GM12878 (cell line): ENCODE measurements at regions not wholly inside any gene's neighbourhood (a gene's known extent, or its start where the extent isn't known, plus 50 kb on each side); places are given as distances from the start of the nearest gene placed in this dataset.

ENCODE experiments used
- ATAC-seq: fragments of 200-7000 bp; cut with Tn5 transposase; 3 replicates; pipeline ENCODE4 v1.9.1; 2020; ENCODE audit warnings: mild to moderate bottlenecking, moderate library complexity
- BruUV-seq: library from RNA; stranded (reverse); fragments of 400-500 nt; replicated peaks from 2 replicates; lab custom pipeline; 2021; lab: Mats Ljungman, UMichigan
- CTCF ChIA-PET: fragments of 300-600 bp; sonication (Branson Sonifier 250); formaldehyde crosslinking; extraction: SDS; loops from one replicate; lab custom pipeline; 2021; ENCODE audit warnings: inconsistent platforms; lab: Yijun Ruan, JAX
- POLR2A ChIA-PET: fragments of 350-600 bp; formaldehyde crosslinking; extraction: SDS; loops from one replicate; lab custom pipeline; 2021; ENCODE audit warnings: inconsistent platforms; lab: Charles Lee
- RAD21 ChIA-PET: fragments of 300-600 bp; sonication (Branson Sonifier 250); formaldehyde crosslinking; loops from one replicate; lab custom pipeline; 2023; ENCODE audit warnings: antibody characterized with exemption; ENCODE audit not compliant: unreplicated experiment; lab: Charles Lee
- SMC1A ChIA-PET: fragments of 300-600 bp; sonication (Branson Sonifier 250); formaldehyde crosslinking; loops from one replicate; lab custom pipeline; 2023; ENCODE audit not compliant: unreplicated experiment, uncharacterized antibody; lab: Charles Lee
- DNase-seq: peaks from one replicate; pipeline ENCODE4 v3.0.0-alpha.2; 2011; ENCODE audit warnings: low read depth, low spot score
- FAIRE-seq: peaks from 3 replicates; lab custom pipeline; 2011; peaks lifted over from hg19 to GRCh38; lab: Jason Lieb, UNC
- H2AFZ ChIP-seq: 2 replicates; pipeline ENCODE4 v1.6.0; 2011; ENCODE audit warnings: low read depth, low read length, control low read depth; ENCODE audit not compliant: control insufficient read depth
- H3K27ac ChIP-seq: 2 replicates; pipeline ENCODE4 v1.5.1; 2011; ENCODE audit warnings: control low read depth; ENCODE audit not compliant: control insufficient read depth, insufficient read depth
- H3K27me3 ChIP-seq, 2 experiments: replicated peaks in 1 of 2; 2 replicates each; pipeline versions ENCODE4 v1.6.0 to v1.6.1; 2011; ENCODE audit warnings: low read length in 1 of 2; ENCODE audit not compliant: control insufficient read depth in 2 of 2, insufficient read depth in 2 of 2
- H3K36me3 ChIP-seq, 2 experiments: 2 replicates each; pipeline ENCODE4 v1.5.1; 2011; ENCODE audit warnings: low read length in 1 of 2; ENCODE audit not compliant: control insufficient read depth in 2 of 2, insufficient read depth in 2 of 2
- H3K4me1 ChIP-seq: 2 replicates; pipeline ENCODE4 v1.6.1; 2011; ENCODE audit warnings: mild to moderate bottlenecking, low read length, moderate library complexity, mixed read lengths; ENCODE audit not compliant: control insufficient read depth, insufficient read depth
- H3K4me2 ChIP-seq: 2 replicates; pipeline ENCODE4 v1.6.0; 2011; ENCODE audit warnings: control low read depth; ENCODE audit not compliant: control insufficient read depth, insufficient read depth
- H3K4me3 ChIP-seq: fragments of 200-600 bp; sonication (generic); 2 replicates; pipeline ENCODE4 v1.5.1; 2016
- H3K79me2 ChIP-seq: 2 replicates; pipeline ENCODE4 v1.6.0; 2011; ENCODE audit warnings: low read length; ENCODE audit not compliant: control insufficient read depth, insufficient read depth
- H3K9ac ChIP-seq: 2 replicates; pipeline ENCODE4 v1.8.0; 2011; ENCODE audit warnings: low read length, control low read depth, mixed read lengths; ENCODE audit not compliant: control insufficient read depth, insufficient read depth
- H3K9me3 ChIP-seq: replicated peaks from 3 replicates; pipeline ENCODE4 v1.5.1; 2011; ENCODE audit warnings: mild to moderate bottlenecking, low read length; ENCODE audit not compliant: control insufficient read depth, insufficient read depth
- H4K20me1 ChIP-seq: 2 replicates; pipeline ENCODE4 v1.6.0; 2011; ENCODE audit not compliant: control insufficient read depth, insufficient read depth
- EGR1 ChIP-seq, 2 experiments: IDR thresholded peaks; 1 replicate in 1 of 2; 2 replicates in 1 of 2; pipeline ENCODE4 v1.6.1; 2011 to 2012; ENCODE audit warnings: low read depth in 2 of 2, low read length in 2 of 2, borderline replicate concordance in 1 of 2, mild to moderate bottlenecking in 1 of 2, moderate library complexity in 1 of 2
- EP300 ChIP-seq, 2 experiments: fragments of 150-350 bp in 1 of 2; IDR thresholded peaks; 2 replicates each; pipeline ENCODE4 v1.6.1; 2011 to 2012; ENCODE audit warnings: low read depth in 2 of 2, low read length in 2 of 2, borderline replicate concordance in 1 of 2, improper control_type of control experiment in 1 of 2, inconsistent platforms in 1 of 2; ENCODE audit not compliant: control insufficient read depth in 1 of 2
- IKZF1 ChIP-seq: fragments of 450-650 bp; conservative IDR thresholded peaks from 2 replicates; pipeline ENCODE4 v1.6.1; 2017; ENCODE audit warnings: antibody characterized with exemption, mild to moderate bottlenecking
- LARP7 ChIP-seq: fragments of 450-650 bp; IDR thresholded peaks from 2 replicates; pipeline ENCODE4 v1.6.1; 2017; ENCODE audit warnings: mild to moderate bottlenecking
- MTA3 ChIP-seq: IDR thresholded peaks from 2 replicates; pipeline ENCODE4 v1.6.1; 2012; ENCODE audit warnings: low read length, inconsistent platforms, borderline replicate concordance
- MXI1 ChIP-seq: fragments of 150-350 bp; IDR thresholded peaks from 2 replicates; pipeline ENCODE4 v1.6.1; 2011; ENCODE audit warnings: low read depth, mild to moderate bottlenecking, inconsistent platforms, low read length, improper control_type of control experiment
- NFIC ChIP-seq: IDR thresholded peaks from 2 replicates; pipeline ENCODE4 v1.6.1; 2012; ENCODE audit warnings: low read depth, mild to moderate bottlenecking, inconsistent platforms, low read length, moderate library complexity
- NR2F1 ChIP-seq: fragments of 450-650 bp; conservative IDR thresholded peaks from 2 replicates; pipeline ENCODE4 v1.6.1; 2017; ENCODE audit warnings: mild to moderate bottlenecking
- RAD51 ChIP-seq: fragments of 450-650 bp; IDR thresholded peaks from 2 replicates; pipeline ENCODE4 v1.6.1; 2016; ENCODE audit warnings: moderate library complexity, mild to moderate bottlenecking, inconsistent platforms
- SMARCA5 ChIP-seq: fragments of 450-650 bp; IDR thresholded peaks from 2 replicates; pipeline ENCODE4 v1.6.1; 2017; ENCODE audit warnings: mild to moderate bottlenecking
- SPI1 ChIP-seq: IDR thresholded peaks from 2 replicates; pipeline ENCODE4 v1.6.1; 2011; ENCODE audit warnings: low read depth, mild to moderate bottlenecking, low read length, moderate library complexity, borderline replicate concordance; ENCODE audit not compliant: insufficient read depth
- TAF1 ChIP-seq: IDR thresholded peaks from 2 replicates; pipeline ENCODE4 v1.6.1; 2011; ENCODE audit warnings: mild to moderate bottlenecking, low read depth, low read length, borderline replicate concordance
- WRNIP1 ChIP-seq: IDR thresholded peaks from 2 replicates; pipeline ENCODE4 v1.6.1; 2011; ENCODE audit warnings: low read depth, low read length, improper control_type of control experiment, borderline replicate concordance
- ZNF592 ChIP-seq: fragments of 450-650 bp; IDR thresholded peaks from 2 replicates; pipeline ENCODE4 v1.6.1; 2017; ENCODE audit warnings: mild to moderate bottlenecking, moderate library complexity
- WGBS: methylation state at CpG from one replicate; pipeline ENCODE4 v1.1.6; 2016; ENCODE audit warnings: low lambda C conversion rate; ENCODE audit not compliant: insufficient replicate concordance, insufficient coverage; ENCODE audit errors: missing lambda C conversion rate; 5-methylcytosine and 5-hydroxymethylcytosine counted together
- in situ Hi-C: fragments of 300-500 bp; cut with MboI; formaldehyde crosslinking; loops from 9 replicates; pipeline ENCODE4 v1.14.3; 2018; ENCODE audit warnings: mixed read lengths
- intact Hi-C: fragments of 100-400 bp; cut with micrococcal nuclease; formaldehyde crosslinking; loops from one replicate; pipeline ENCODE4 v1.14.2; 2022; ENCODE audit not compliant: unreplicated experiment
- TF ChIP-seq, protein P1 (sequence below): IDR thresholded peaks from 2 replicates; pipeline ENCODE4 v1.6.1; 2012; ENCODE audit warnings: mild to moderate bottlenecking, low read depth, low read length

DNA sequence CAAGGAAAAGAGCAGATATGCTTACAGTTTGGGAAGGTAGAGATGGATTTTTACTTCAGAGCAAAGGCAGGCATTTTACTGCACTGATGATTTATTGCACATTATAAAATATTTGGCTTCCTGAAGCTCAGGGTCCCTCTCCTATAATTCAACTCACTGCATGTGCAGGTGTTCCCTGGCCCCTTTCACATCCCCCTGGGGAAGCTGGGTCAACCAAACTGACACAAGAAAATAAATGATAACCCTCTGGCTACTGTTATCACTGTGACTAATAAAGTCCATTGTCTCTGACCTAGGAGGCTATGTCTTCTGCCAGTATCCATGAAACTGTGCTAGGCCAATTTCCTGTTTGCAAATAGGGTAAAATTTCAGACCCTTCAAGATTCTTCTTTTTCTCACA, 163.1 kb downstream of the ARL6IP6 start (continued):
- TF ChIP-seq, protein P1, sequence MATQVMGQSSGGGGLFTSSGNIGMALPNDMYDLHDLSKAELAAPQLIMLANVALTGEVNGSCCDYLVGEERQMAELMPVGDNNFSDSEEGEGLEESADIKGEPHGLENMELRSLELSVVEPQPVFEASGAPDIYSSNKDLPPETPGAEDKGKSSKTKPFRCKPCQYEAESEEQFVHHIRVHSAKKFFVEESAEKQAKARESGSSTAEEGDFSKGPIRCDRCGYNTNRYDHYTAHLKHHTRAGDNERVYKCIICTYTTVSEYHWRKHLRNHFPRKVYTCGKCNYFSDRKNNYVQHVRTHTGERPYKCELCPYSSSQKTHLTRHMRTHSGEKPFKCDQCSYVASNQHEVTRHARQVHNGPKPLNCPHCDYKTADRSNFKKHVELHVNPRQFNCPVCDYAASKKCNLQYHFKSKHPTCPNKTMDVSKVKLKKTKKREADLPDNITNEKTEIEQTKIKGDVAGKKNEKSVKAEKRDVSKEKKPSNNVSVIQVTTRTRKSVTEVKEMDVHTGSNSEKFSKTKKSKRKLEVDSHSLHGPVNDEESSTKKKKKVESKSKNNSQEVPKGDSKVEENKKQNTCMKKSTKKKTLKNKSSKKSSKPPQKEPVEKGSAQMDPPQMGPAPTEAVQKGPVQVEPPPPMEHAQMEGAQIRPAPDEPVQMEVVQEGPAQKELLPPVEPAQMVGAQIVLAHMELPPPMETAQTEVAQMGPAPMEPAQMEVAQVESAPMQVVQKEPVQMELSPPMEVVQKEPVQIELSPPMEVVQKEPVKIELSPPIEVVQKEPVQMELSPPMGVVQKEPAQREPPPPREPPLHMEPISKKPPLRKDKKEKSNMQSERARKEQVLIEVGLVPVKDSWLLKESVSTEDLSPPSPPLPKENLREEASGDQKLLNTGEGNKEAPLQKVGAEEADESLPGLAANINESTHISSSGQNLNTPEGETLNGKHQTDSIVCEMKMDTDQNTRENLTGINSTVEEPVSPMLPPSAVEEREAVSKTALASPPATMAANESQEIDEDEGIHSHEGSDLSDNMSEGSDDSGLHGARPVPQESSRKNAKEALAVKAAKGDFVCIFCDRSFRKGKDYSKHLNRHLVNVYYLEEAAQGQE = no peak
- no peak for TF ChIP-seq LARP7

DNA sequence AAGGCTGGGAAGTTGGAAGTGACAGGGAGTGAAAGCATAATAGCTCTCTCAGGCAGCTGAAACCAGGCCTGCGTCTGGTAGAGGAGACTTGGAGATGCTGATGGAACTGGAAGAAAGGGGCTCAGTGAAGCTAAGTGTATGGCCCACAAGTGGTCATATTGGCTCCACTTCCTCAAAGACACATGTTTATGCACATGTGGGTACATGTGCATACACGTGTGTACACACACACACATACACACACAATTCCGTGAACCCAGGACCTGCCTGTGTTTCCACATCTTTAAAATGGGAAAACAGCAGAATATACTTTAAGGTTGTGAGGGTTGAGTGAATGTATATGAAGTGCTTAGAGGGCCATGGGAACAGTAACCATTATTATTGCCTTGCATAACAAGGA, 160.9 kb downstream of the ARL6IP6 start:
- intact Hi-C loops = no loop called here
- ATAC-seq (no peak), FAIRE-seq (no peak), DNase-seq (no peak)
- WGBS = 43% methylated on average over 3 of the region's 3 CpGs
- H4K20me1 ChIP-seq = no peaks in the 10 kb centered on the region
- in situ Hi-C loops = no loop called here
- H3K4me2 ChIP-seq = no peak overlapping the region
- no peaks in the 10 kb centered on the region for H3K79me2 ChIP-seq
- ChIA-PET SMC1A (no interaction called here), CTCF (interaction anchor here (0.6 to 1.0 kb wide), 2 partner anchors 49 to 101 kb away, joined by 3 read pairs; no protein-coding TSS in a partner anchor), POLR2A (no interaction called here), RAD21 (no interaction called here)
- BruUV-seq = no TSS peak
- no peak overlapping the region for H2AFZ ChIP-seq
- H3K9ac ChIP-seq = no peak overlapping the region
- no peaks in the 10 kb centered on the region for H3K27me3 ChIP-seq
- H3K4me3 ChIP-seq = no peak overlapping the region
- H3K36me3 ChIP-seq = no peaks in the 10 kb centered on the region
- H3K27ac ChIP-seq = no peak overlapping the region
- H3K4me1 ChIP-seq = no peaks in the 10 kb centered on the region
- H3K9me3 ChIP-seq = no peaks in the 10 kb centered on the region
- no peak for TF ChIP-seq RAD51
- TF ChIP-seq IKZF1 = no peak
- TF ChIP-seq TAF1 = no peak
- no peak for TF ChIP-seq EGR1 (IDR thresholded peaks at IDR 0.05; ENCODE audit: borderline replicate concordance in 1 of 2, low read depth in 2 of 2, low read length in 2 of 2)
- TF ChIP-seq MTA3 = no peak
- TF ChIP-seq WRNIP1 = no peak
- no peak for TF ChIP-seq SPI1
- TF ChIP-seq MXI1 = no peak
- TF ChIP-seq NFIC = no peak
- TF ChIP-seq SMARCA5 = no peak
- TF ChIP-seq ZNF592 = no peak
- no peak for TF ChIP-seq EP300 (IDR thresholded peaks at IDR 0.05; ENCODE audit: borderline replicate concordance in 1 of 2, control insufficient read depth in 1 of 2, low read depth in 2 of 2, low read length in 2 of 2)
- no peak for TF ChIP-seq NR2F1
